ENCODE measurements at regions not wholly inside any gene's neighbourhood (a gene's known extent, or its start where the extent isn't known, plus 50 kb on each side); places are given as distances from the start of the nearest gene placed in this dataset.

DNA sequence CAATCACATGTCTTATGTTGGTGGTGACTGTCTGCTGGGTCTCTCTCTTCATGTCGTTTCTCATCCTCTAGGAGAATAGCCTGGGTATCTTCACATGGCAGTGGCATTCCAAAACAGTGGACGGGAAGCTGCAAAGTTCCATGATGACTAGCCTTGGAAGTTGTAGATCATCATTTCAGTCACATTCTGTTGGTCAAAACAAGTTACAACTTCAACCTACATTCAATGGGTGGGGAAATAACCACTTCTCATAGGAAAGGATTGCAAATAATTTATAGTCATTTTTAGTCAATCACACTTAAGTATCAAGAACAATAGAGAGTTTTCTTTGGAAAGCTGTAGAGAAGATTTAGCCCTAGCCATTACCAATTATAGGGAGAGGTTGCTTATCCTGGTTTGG is 395.0 kb upstream of the CDH2 start:
- Histone ChIP-seq H3K4me3 (ENCODE audit: low read length) (no peak overlapping the region), H3K4me1 (ENCODE audit: control insufficient read depth, insufficient read depth, low read length) (no peaks in the 10 kb centered on the region), H3K27me3 (ENCODE audit: control insufficient read depth, insufficient read depth, low read length) (no peaks in the 10 kb centered on the region), H3K36me3 (ENCODE audit: control insufficient read depth, insufficient read depth, low read length) (no peaks in the 10 kb centered on the region), H3K27ac (ENCODE audit: low read depth, low read length) (no peak overlapping the region), H3K9ac (ENCODE audit: low read length) (no peak overlapping the region)

DNA sequence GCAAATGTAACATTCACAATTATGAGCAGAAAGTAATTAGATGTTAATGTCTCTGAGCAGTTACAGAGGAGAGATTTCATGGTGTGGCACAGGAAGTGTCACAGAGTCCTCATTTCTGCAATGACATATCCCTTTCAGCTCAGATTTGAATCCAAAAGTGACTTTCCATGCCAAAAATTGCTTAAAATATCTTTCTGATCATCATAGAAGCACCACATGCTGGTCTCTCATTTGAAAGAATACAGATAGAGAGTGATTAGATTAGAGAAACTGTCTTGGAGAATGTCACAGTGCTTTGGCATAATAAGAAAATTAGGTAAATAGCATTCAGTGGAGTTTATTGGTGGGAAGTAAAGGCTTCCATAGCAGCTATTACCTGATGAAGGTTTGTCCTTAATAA is 383.4 kb upstream of the CDH2 start:
- Histone ChIP-seq H3K36me3 (ENCODE audit: control insufficient read depth, insufficient read depth, low read length) (no peaks in the 10 kb centered on the region), H3K4me1 (ENCODE audit: control insufficient read depth, insufficient read depth, low read length) (no peaks in the 10 kb centered on the region), H3K4me3 (ENCODE audit: low read length) (no peak overlapping the region), H3K27me3 (ENCODE audit: control insufficient read depth, insufficient read depth, low read length) (no peaks in the 10 kb centered on the region), H3K9ac (ENCODE audit: low read length) (no peak overlapping the region), H3K27ac (ENCODE audit: low read depth, low read length) (no peak overlapping the region)

DNA sequence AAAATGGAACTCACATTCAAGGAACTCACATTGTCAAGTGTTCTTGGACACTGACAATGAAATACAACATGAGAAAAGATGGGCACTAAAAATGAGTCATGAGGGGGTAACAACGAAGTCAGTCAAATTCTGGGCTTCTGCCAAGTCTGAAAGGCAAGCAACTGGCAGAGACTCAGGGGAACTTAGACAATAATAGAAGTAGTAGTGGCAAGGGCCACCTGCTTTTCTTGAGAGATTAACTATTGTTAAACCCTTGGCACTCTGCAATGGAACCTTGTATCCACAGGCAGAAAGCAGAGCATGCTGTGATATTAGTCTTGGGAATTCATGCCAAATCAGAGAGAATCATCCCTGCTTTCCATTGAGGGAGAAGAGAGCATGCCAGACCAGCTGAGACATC is 382.6 kb upstream of the CDH2 start:
- H3K9ac ChIP-seq (ENCODE audit: low read length) = no peak overlapping the region
- no peaks in the 10 kb centered on the region for H3K36me3 ChIP-seq (ENCODE audit: control insufficient read depth, insufficient read depth, low read length)
- no peaks in the 10 kb centered on the region for H3K27me3 ChIP-seq (ENCODE audit: control insufficient read depth, insufficient read depth, low read length)
- no peak overlapping the region for H3K4me3 ChIP-seq (ENCODE audit: low read length)
- H3K4me1 ChIP-seq (ENCODE audit: control insufficient read depth, insufficient read depth, low read length) = no peaks in the 10 kb centered on the region
- H3K27ac ChIP-seq (ENCODE audit: low read depth, low read length) = no peak overlapping the region

GRCh38 chr18:28541934-28542333 is 365.0 kb upstream of the CDH2 start:
- H3K27ac ChIP-seq (ENCODE audit: low read depth, low read length) = no peak overlapping the region
- no peaks in the 10 kb centered on the region for H3K36me3 ChIP-seq (ENCODE audit: control insufficient read depth, insufficient read depth, low read length)
- no peak overlapping the region for H3K4me3 ChIP-seq (ENCODE audit: low read length)
- no peak overlapping the region for H3K9ac ChIP-seq (ENCODE audit: low read length)
- no peaks in the 10 kb centered on the region for H3K27me3 ChIP-seq (ENCODE audit: control insufficient read depth, insufficient read depth, low read length)
- H3K4me1 ChIP-seq (ENCODE audit: control insufficient read depth, insufficient read depth, low read length) = no peaks in the 10 kb centered on the region

DNA sequence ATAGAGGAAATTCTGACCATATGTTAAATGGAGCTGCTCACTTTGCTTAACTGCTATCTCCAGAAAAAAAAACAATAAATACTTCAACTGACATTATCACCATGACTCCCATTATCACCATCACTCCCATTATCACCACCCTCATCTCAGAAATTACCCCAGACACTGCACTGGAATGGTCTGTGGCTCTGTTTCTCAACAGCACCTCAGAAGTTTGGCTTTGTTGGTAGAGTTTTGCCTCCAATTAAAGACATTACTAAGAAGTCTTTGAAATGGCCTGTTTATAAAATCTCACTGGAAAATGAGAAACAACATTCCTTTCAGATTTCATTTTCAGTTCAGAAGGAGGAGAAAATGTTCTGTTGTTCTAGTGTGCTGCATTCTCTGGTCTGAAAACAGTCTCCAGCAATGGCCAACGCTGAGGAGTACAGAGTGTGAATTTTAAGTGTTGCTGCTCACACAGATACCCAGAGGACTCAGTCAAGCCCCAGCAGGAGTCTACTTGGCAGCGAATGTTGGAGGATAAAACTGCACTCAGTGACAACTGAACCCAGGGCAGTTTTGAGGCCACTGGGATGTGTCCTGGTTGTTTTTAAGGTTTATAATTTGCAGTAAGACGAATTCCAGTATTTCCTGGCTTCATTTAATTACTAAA is 364.5 kb upstream of the CDH2 start:
- Histone ChIP-seq H3K27me3 (ENCODE audit: control insufficient read depth, insufficient read depth, low read length) (no peaks in the 10 kb centered on the region), H3K36me3 (ENCODE audit: control insufficient read depth, insufficient read depth, low read length) (no peaks in the 10 kb centered on the region), H3K4me1 (ENCODE audit: control insufficient read depth, insufficient read depth, low read length) (no peaks in the 10 kb centered on the region), H3K27ac (ENCODE audit: low read depth, low read length) (no peak overlapping the region), H3K9ac (ENCODE audit: low read length) (no peak overlapping the region), H3K4me3 (ENCODE audit: low read length) (no peak overlapping the region)

GRCh38 chr18:28529644-28530043 is 352.7 kb upstream of the CDH2 start:
- no peaks in the 10 kb centered on the region for H3K4me1 ChIP-seq (ENCODE audit: control insufficient read depth, insufficient read depth, low read length)
- H3K9ac ChIP-seq (ENCODE audit: low read length) = no peak overlapping the region
- no peaks in the 10 kb centered on the region for H3K36me3 ChIP-seq (ENCODE audit: control insufficient read depth, insufficient read depth, low read length)
- H3K27me3 ChIP-seq (ENCODE audit: control insufficient read depth, insufficient read depth, low read length) = no peaks in the 10 kb centered on the region
- H3K27ac ChIP-seq (ENCODE audit: low read depth, low read length) = no peak overlapping the region
- no peak overlapping the region for H3K4me3 ChIP-seq (ENCODE audit: low read length)

DNA sequence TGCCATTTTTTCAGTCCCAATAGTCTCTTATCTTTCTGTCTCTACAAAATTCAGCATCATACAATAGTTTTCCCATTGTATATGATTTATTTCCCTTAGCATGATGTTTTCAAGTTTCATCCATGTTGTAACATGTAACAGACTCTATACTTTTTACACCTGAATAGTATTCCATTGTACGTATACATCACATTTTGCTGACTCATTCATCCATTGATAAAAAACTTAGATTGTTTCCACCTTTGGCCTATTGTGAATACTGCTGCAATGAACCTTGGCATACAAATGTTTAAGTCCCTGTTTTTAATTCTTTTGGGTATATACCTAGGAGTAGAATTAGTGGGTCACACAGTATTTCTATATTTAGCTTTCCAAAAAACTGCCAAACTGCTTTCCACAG is 349.3 kb upstream of the CDH2 start:
- no peaks in the 10 kb centered on the region for H3K27me3 ChIP-seq (ENCODE audit: control insufficient read depth, insufficient read depth, low read length)
- H3K9ac ChIP-seq (ENCODE audit: low read length) = no peak overlapping the region
- no peak overlapping the region for H3K4me3 ChIP-seq (ENCODE audit: low read length)
- no peak overlapping the region for H3K27ac ChIP-seq (ENCODE audit: low read depth, low read length)
- H3K36me3 ChIP-seq (ENCODE audit: control insufficient read depth, insufficient read depth, low read length) = no peaks in the 10 kb centered on the region
- no peaks in the 10 kb centered on the region for H3K4me1 ChIP-seq (ENCODE audit: control insufficient read depth, insufficient read depth, low read length)

GRCh38 chr18:28523758-28524475 is 347.0 kb upstream of the CDH2 start:
- Histone ChIP-seq H3K4me3 (ENCODE audit: low read length) (no peak overlapping the region), H3K9ac (ENCODE audit: low read length) (no peak overlapping the region), H3K36me3 (ENCODE audit: control insufficient read depth, insufficient read depth, low read length) (no peaks in the 10 kb centered on the region), H3K4me1 (ENCODE audit: control insufficient read depth, insufficient read depth, low read length) (no peaks in the 10 kb centered on the region), H3K27me3 (ENCODE audit: control insufficient read depth, insufficient read depth, low read length) (no peaks in the 10 kb centered on the region), H3K27ac (ENCODE audit: low read depth, low read length) (no peak overlapping the region)

GRCh38 chr18:28522236-28522635 is 345.3 kb upstream of the CDH2 start:
- H3K4me3 ChIP-seq (ENCODE audit: low read length) = no peak overlapping the region
- H3K27ac ChIP-seq (ENCODE audit: low read depth, low read length) = no peak overlapping the region
- no peak overlapping the region for H3K9ac ChIP-seq (ENCODE audit: low read length)
- no peaks in the 10 kb centered on the region for H3K27me3 ChIP-seq (ENCODE audit: control insufficient read depth, insufficient read depth, low read length)
- no peaks in the 10 kb centered on the region for H3K4me1 ChIP-seq (ENCODE audit: control insufficient read depth, insufficient read depth, low read length)
- no peaks in the 10 kb centered on the region for H3K36me3 ChIP-seq (ENCODE audit: control insufficient read depth, insufficient read depth, low read length)

DNA sequence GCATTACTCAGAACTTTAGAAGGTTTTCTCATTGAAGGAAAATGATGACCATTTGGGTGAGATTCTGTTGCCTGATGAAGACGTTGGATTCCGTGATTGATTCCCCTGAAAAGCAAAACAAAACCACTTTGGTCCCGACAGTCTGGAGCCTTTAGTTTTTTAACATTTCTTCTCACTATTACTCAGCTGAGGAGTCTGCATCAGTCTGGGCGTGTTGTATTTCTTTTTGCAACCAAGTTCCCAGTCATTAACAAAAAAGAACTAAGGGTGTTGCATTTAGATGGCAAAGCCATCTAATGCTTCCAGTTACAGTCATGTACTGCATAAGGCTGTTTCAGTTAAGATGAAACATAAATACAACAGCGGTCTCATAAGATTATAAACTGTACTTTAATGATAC is 343.1 kb upstream of the CDH2 start:
- H3K4me3 ChIP-seq (ENCODE audit: low read length) = no peak overlapping the region
- H3K9ac ChIP-seq (ENCODE audit: low read length) = no peak overlapping the region
- H3K36me3 ChIP-seq (ENCODE audit: control insufficient read depth, insufficient read depth, low read length) = no peaks in the 10 kb centered on the region
- no peaks in the 10 kb centered on the region for H3K4me1 ChIP-seq (ENCODE audit: control insufficient read depth, insufficient read depth, low read length)
- no peaks in the 10 kb centered on the region for H3K27me3 ChIP-seq (ENCODE audit: control insufficient read depth, insufficient read depth, low read length)
- H3K27ac ChIP-seq (ENCODE audit: low read depth, low read length) = no peak overlapping the region

DNA sequence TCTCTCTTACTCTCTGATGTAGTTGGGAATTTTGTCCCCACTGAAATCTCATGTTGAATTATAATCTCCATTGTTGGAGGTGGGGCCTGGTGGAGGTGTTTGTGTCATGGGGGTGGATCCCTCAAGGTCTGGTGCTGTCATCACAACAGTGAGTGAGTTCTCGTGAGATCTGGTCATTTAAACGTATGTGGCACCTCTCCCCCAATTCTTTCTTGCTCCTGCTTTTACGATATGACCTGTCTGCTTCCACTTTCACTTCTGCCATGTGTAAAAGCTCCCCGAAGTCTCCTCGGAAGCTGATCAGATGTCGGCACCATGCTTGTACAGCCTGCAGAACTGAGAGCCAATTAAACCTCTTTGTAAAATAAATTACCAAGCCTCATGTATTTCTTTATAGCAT is 337.8 kb upstream of the CDH2 start:
- no peak overlapping the region for H3K27ac ChIP-seq (ENCODE audit: low read depth, low read length)
- H3K36me3 ChIP-seq (ENCODE audit: control insufficient read depth, insufficient read depth, low read length) = no peaks in the 10 kb centered on the region
- H3K4me3 ChIP-seq (ENCODE audit: low read length) = no peak overlapping the region
- no peaks in the 10 kb centered on the region for H3K27me3 ChIP-seq (ENCODE audit: control insufficient read depth, insufficient read depth, low read length)
- no peaks in the 10 kb centered on the region for H3K4me1 ChIP-seq (ENCODE audit: control insufficient read depth, insufficient read depth, low read length)
- H3K9ac ChIP-seq (ENCODE audit: low read length) = no peak overlapping the region

- no peak overlapping the region for H3K27ac ChIP-seq (ENCODE audit: low read depth, low read length)
Measured at GRCh38 chr18:28512357-28512756, 335.4 kb upstream of the CDH2 start.

DNA sequence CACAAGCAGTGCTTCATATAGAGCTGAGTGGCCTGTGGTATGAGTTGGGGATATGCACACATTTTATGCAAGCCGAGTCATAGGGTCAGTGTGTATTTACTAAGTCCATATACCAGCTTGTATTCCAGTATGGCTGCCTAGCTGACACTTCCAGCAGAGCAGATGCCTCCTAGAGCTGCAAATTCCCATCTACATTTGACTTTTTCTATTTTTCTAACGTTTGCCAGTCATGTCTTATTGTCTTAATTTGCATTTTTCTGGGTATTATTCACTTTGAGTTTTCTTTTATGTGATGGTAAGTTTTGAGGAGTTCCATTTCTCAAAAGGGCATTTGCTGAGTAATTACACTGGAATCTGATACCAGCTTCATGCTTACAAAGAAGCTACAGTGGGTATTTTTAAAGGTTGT is 334.5 kb upstream of the CDH2 start:
- Histone ChIP-seq H3K27me3 (ENCODE audit: control insufficient read depth, insufficient read depth, low read length) (no peaks in the 10 kb centered on the region), H3K4me1 (ENCODE audit: control insufficient read depth, insufficient read depth, low read length) (no peaks in the 10 kb centered on the region), H3K27ac (ENCODE audit: low read depth, low read length) (no peak overlapping the region), H3K9ac (ENCODE audit: low read length) (no peak overlapping the region), H3K4me3 (ENCODE audit: low read length) (no peak overlapping the region), H3K36me3 (ENCODE audit: control insufficient read depth, insufficient read depth, low read length) (no peaks in the 10 kb centered on the region)

More at GRCh38 chr18:28512357-28512756, 335.4 kb upstream of the CDH2 start:
- no peak overlapping the region for H3K4me3 ChIP-seq (ENCODE audit: low read length)
- H3K27me3 ChIP-seq (ENCODE audit: control insufficient read depth, insufficient read depth, low read length) = no peaks in the 10 kb centered on the region
- no peaks in the 10 kb centered on the region for H3K4me1 ChIP-seq (ENCODE audit: control insufficient read depth, insufficient read depth, low read length)
- H3K36me3 ChIP-seq (ENCODE audit: control insufficient read depth, insufficient read depth, low read length) = no peaks in the 10 kb centered on the region
- no peak overlapping the region for H3K9ac ChIP-seq (ENCODE audit: low read length)
